HAP-1 (cell line): ENCODE measurements at regions not wholly inside any gene's neighbourhood (a gene's known extent, or its start where the extent isn't known, plus 50 kb on each side); places are given as distances from the start of the nearest gene placed in this dataset.
A peak's percentile ranks its signal among the peaks of the same experiment; 100 is the strongest.
"Not testable (repeated sequence)": the region's sequence is repeated elsewhere in the genome, so short reads cannot be mapped to it uniquely, and the experiment has no call there.

ENCODE experiments used
- DNase-seq, 2 experiments: peaks; one replicate each; pipeline ENCODE4 v3.0.0-alpha.2; 2016 to 2020; ENCODE audit warnings: low spot score in 2 of 2
- H3K27me3 ChIP-seq: fragments of 250-450 bp; sonication (Bioruptor Pico); 2 replicates; pipeline ENCODE4 v1.5.1; 2020; ENCODE audit warnings: low read depth, mild to moderate bottlenecking, moderate library complexity
- H3K36me3 ChIP-seq: fragments of 250-450 bp; sonication (Bioruptor Pico); replicated peaks from 2 replicates; pipeline ENCODE4 v1.5.1; 2020; ENCODE audit warnings: mild to moderate bottlenecking
- H3K4me1 ChIP-seq: fragments of 250-450 bp; sonication (Bioruptor Pico); 2 replicates; pipeline ENCODE4 v1.5.1; 2020; ENCODE audit warnings: mild to moderate bottlenecking
- H3K4me3 ChIP-seq: fragments of 250-450 bp; sonication (Bioruptor Pico); 2 replicates; pipeline ENCODE4 v1.5.1; 2020; ENCODE audit warnings: mild to moderate bottlenecking, moderate library complexity
- H3K9me3 ChIP-seq: fragments of 250-450 bp; sonication (Bioruptor Pico); 2 replicates; pipeline ENCODE4 v1.5.1; 2020; ENCODE audit warnings: mild to moderate bottlenecking, moderate library complexity
- in situ Hi-C: fragments of 300-500 bp; cut with MboI; formaldehyde crosslinking; loops from 3 replicates; pipeline ENCODE4 v1.14.3; 2020; ENCODE audit warnings: low sequenced_read_pairs, inconsistent platforms, mixed read lengths

- H3K4me3 ChIP-seq, result no peak overlapping the region
- no peaks in the 10 kb centered on the region for H3K4me1 ChIP-seq
- in situ Hi-C loops, result no loop called here
- H3K27me3 ChIP-seq, result no peaks in the 10 kb centered on the region
- H3K9me3 ChIP-seq, result no peaks in the 10 kb centered on the region
- H3K36me3 ChIP-seq, result no peaks in the 10 kb centered on the region
- no peak for DNase-seq
Observed at GRCh38 chrX:79564362-79564761, 197.2 kb upstream of the ITM2A start.

- H3K9me3 ChIP-seq, result no peaks in the 10 kb centered on the region
- in situ Hi-C loops, result no loop called here
- H3K4me3 ChIP-seq, result no peak overlapping the region
- no peaks in the 10 kb centered on the region for H3K4me1 ChIP-seq
- H3K27me3 ChIP-seq, result no peaks in the 10 kb centered on the region
- no peak for DNase-seq
- no peaks in the 10 kb centered on the region for H3K36me3 ChIP-seq
Observed at GRCh38 chrX:79559290-79559689, 192.2 kb upstream of the ITM2A start.

- H3K27me3 ChIP-seq, result no peaks in the 10 kb centered on the region
- H3K4me1 ChIP-seq, result no peaks in the 10 kb centered on the region
- in situ Hi-C loops, result no loop called here
- DNase-seq, result no peak
- no peaks in the 10 kb centered on the region for H3K9me3 ChIP-seq
- H3K4me3 ChIP-seq, result no peak overlapping the region
- no peaks in the 10 kb centered on the region for H3K36me3 ChIP-seq
Observed at GRCh38 chrX:79557212-79557611, 190.1 kb upstream of the ITM2A start.

- H3K27me3 ChIP-seq, result no peaks in the 10 kb centered on the region
- no peaks in the 10 kb centered on the region for H3K9me3 ChIP-seq
- DNase-seq, result no peak
- H3K36me3 ChIP-seq, result no peaks in the 10 kb centered on the region
- H3K4me1 ChIP-seq, result no peaks in the 10 kb centered on the region
- in situ Hi-C loops, result no loop called here
- no peak overlapping the region for H3K4me3 ChIP-seq
Observed at GRCh38 chrX:79556800-79557199, 189.7 kb upstream of the ITM2A start.

GRCh38 chrX:79530310-79531108 is 163.4 kb upstream of the ITM2A start:
- no peaks in the 10 kb centered on the region for H3K36me3 ChIP-seq
- H3K27me3 ChIP-seq, result no peaks in the 10 kb centered on the region
- H3K4me3 ChIP-seq, result no peak overlapping the region
- H3K9me3 ChIP-seq, result no peaks in the 10 kb centered on the region; the same call in 1 of the 2 replicates
- no peaks in the 10 kb centered on the region for H3K4me1 ChIP-seq
- no peak for DNase-seq
- in situ Hi-C loops, result no loop called here

GRCh38 chrX:79524642-79525041 is 157.5 kb upstream of the ITM2A start:
- peak; percentile 33 to 37 for DNase-seq
- Histone ChIP-seq H3K4me1 (no peaks in the 10 kb centered on the region), H3K4me3 (no peak overlapping the region), H3K36me3 (no peaks in the 10 kb centered on the region), H3K27me3 (no peaks in the 10 kb centered on the region), H3K9me3 (no peaks in the 10 kb centered on the region)
- in situ Hi-C loops, result no loop called here

GRCh38 chrX:79515529-79515928 is 148.4 kb upstream of the ITM2A start:
- no peaks in the 10 kb centered on the region for H3K27me3 ChIP-seq
- in situ Hi-C loops, result no loop called here
- H3K36me3 ChIP-seq, result no peaks in the 10 kb centered on the region
- H3K4me1 ChIP-seq, result no peaks in the 10 kb centered on the region
- H3K9me3 ChIP-seq, result no peaks in the 10 kb centered on the region
- peak in 1 of 2 experiments; percentile 28 for DNase-seq
- no peak overlapping the region for H3K4me3 ChIP-seq

GRCh38 chrX:79511799-79512198 is 144.7 kb upstream of the ITM2A start:
- Histone ChIP-seq H3K4me1 (no peaks in the 10 kb centered on the region), H3K27me3 (no peaks in the 10 kb centered on the region), H3K4me3 (no peak overlapping the region), H3K9me3 (no peaks in the 10 kb centered on the region), H3K36me3 (no peaks in the 10 kb centered on the region)
- in situ Hi-C loops, result no loop called here
- no peak for DNase-seq

- Histone ChIP-seq H3K4me1 (no peaks in the 10 kb centered on the region), H3K27me3 (no peaks in the 10 kb centered on the region), H3K36me3 (no peaks in the 10 kb centered on the region), H3K4me3 (no peak overlapping the region), H3K9me3 (no peaks in the 10 kb centered on the region)
- DNase-seq, result no peak
- in situ Hi-C loops, result no loop called here
Observed at GRCh38 chrX:79506001-79506400, 138.9 kb upstream of the ITM2A start.

- DNase-seq, result no peak
- in situ Hi-C loops, result no loop called here
- H3K27me3 ChIP-seq, result no peaks in the 10 kb centered on the region
Observed at GRCh38 chrX:79482686-79483085, 115.6 kb upstream of the ITM2A start.

GRCh38 chrX:79477691-79478090 is 110.6 kb upstream of the ITM2A start:
- H3K4me1 ChIP-seq, result peaks cover 5% of the 10 kb centered on the region; the same call in 1 of the 2 replicates
- no peaks in the 10 kb centered on the region for H3K9me3 ChIP-seq
- peaks cover 3% of the 10 kb centered on the region; the same call in 1 of the 2 replicates for H3K27me3 ChIP-seq
- no peaks in the 10 kb centered on the region for H3K36me3 ChIP-seq
- H3K4me3 ChIP-seq, result no peak overlapping the region
- peak in 1 of 2 experiments; percentile 28 for DNase-seq
- in situ Hi-C loops, result no loop called here

More at GRCh38 chrX:79482686-79483085, 115.6 kb upstream of the ITM2A start:
- Histone ChIP-seq H3K4me1 (peaks cover 5% of the 10 kb centered on the region; the same call in 1 of the 2 replicates), H3K4me3 (no peak overlapping the region), H3K9me3 (no peaks in the 10 kb centered on the region), H3K36me3 (no peaks in the 10 kb centered on the region)

- DNase-seq, result no peak
- no peak overlapping the region for H3K4me3 ChIP-seq
- no peaks in the 10 kb centered on the region for H3K36me3 ChIP-seq
- no peaks in the 10 kb centered on the region for H3K9me3 ChIP-seq
- no peaks in the 10 kb centered on the region for H3K27me3 ChIP-seq
- no peaks in the 10 kb centered on the region; the same call in 1 of the 2 replicates for H3K4me1 ChIP-seq
- in situ Hi-C loops, result no loop called here
Observed at GRCh38 chrX:79466636-79467035, 99.5 kb upstream of the ITM2A start.

GRCh38 chrX:79462458-79462857 is 95.3 kb upstream of the ITM2A start:
- H3K4me1 ChIP-seq, result no peaks in the 10 kb centered on the region
- in situ Hi-C loops, result no loop called here
- H3K4me3 ChIP-seq, result no peak overlapping the region
- H3K36me3 ChIP-seq, result no peaks in the 10 kb centered on the region
- DNase-seq, result no peak
- no peaks in the 10 kb centered on the region for H3K27me3 ChIP-seq
- H3K9me3 ChIP-seq, result peaks cover 4% of the 10 kb centered on the region; the same call in 1 of the 2 replicates

- DNase-seq, H3K27me3 ChIP-seq, H3K9me3 ChIP-seq, H3K4me1 ChIP-seq, H3K4me3 ChIP-seq, in situ Hi-C loops, H3K36me3 ChIP-seq: not testable (repeated sequence)
Observed at GRCh38 chrX:79456593-79456992, 89.5 kb upstream of the ITM2A start.
